PC-3 (cell line): ENCODE measurements at regions not wholly inside any gene's neighbourhood (a gene's known extent, or its start where the extent isn't known, plus 50 kb on each side); places are given as distances from the start of the nearest gene placed in this dataset.

Source experiments
- CTCF ChIP-seq: fragments of 300-600 bp; sonication (generic); conservative IDR thresholded peaks from 2 replicates; pipeline ENCODE4 v1.5.1; 2017; ENCODE audit warnings: antibody characterized with exemption, low read depth, mild to moderate bottlenecking, low read length
- EZH2phosphoT487 ChIP-seq: fragments of 300-600 bp; sonication (generic); IDR thresholded peaks from 2 replicates; pipeline ENCODE4 v1.6.1; 2018; ENCODE audit warnings: mild to moderate bottlenecking, antibody characterized with exemption, low read length, borderline replicate concordance

DNA sequence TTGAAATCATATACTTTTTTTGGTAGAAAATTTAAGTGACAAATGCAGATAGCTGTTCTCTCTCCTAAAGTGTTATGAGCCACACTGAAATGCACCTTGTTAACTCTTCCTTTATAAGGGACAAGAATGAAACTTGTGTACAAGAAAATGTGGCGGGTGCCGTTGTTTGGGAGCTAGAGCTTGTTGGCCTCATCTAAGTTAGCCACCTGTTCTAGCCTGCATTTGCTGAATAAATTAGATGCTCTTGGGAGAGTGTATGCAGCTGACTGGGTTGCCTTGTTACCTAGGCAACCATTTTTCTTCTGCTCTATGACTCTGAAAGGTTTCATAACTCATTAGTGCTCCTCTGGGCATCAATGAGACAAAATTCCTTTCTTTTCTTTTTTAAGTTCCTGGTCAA lies 174.3 kb downstream of the TAF11L14 start:
- TF ChIP-seq CTCF (no peak), EZH2phosphoT487 (no peak)
